GM19351 (cell line): ENCODE measurements at regions not wholly inside any gene's neighbourhood (a gene's known extent, or its start where the extent isn't known, plus 50 kb on each side); places are given as distances from the start of the nearest gene placed in this dataset.
"Not testable (repeated sequence)": the region's sequence is repeated elsewhere in the genome, so short reads cannot be mapped to it uniquely, and the experiment has no call there.

Source experiments
- ATAC-seq: cut with Tn5 transposase; IDR thresholded peaks from one replicate; pipeline ENCODE4 v1.9.1; 2021; ENCODE audit warnings: mild to moderate bottlenecking, moderate library complexity; ENCODE audit not compliant: unreplicated experiment

GRCh38 chr10:36574207-36574606 is 551.2 kb upstream of the ANKRD30A start:
- no peak for ATAC-seq

GRCh38 chr10:36573246-36573645 is 552.2 kb upstream of the ANKRD30A start:
- ATAC-seq, result no peak

GRCh38 chr10:36564433-36564832 is 561.0 kb upstream of the ANKRD30A start:
- ATAC-seq, result no peak

- ATAC-seq, result no peak
These were observed 565.7 kb upstream of the ANKRD30A start for GRCh38 chr10:36559412-36560400.

GRCh38 chr10:36556468-36556867 is 568.9 kb upstream of the ANKRD30A start:
- ATAC-seq, result no peak

GRCh38 chr10:36555036-36555435 is 570.4 kb upstream of the ANKRD30A start:
- no peak for ATAC-seq

- no peak for ATAC-seq
These were observed 577.4 kb upstream of the ANKRD30A start for GRCh38 chr10:36547965-36548364.

GRCh38 chr10:36542493-36542892 is 582.9 kb upstream of the ANKRD30A start:
- no peak for ATAC-seq

- ATAC-seq, result no peak
These were observed 584.8 kb upstream of the ANKRD30A start for GRCh38 chr10:36540611-36541010.

GRCh38 chr10:36538953-36539586 is 586.3 kb upstream of the ANKRD30A start:
- no peak for ATAC-seq

- peak; percentile 94 for ATAC-seq
These were observed 590.9 kb upstream of the ANKRD30A start for GRCh38 chr10:36534471-36535002.

GRCh38 chr10:36533861-36534260 is 591.5 kb upstream of the ANKRD30A start:
- ATAC-seq, result no peak

- no peak for ATAC-seq
These were observed 592.1 kb upstream of the ANKRD30A start for GRCh38 chr10:36533316-36533715.

GRCh38 chr10:36531621-36532020 is 593.8 kb upstream of the ANKRD30A start:
- no peak for ATAC-seq

GRCh38 chr10:36526033-36526432 is 599.4 kb upstream of the ANKRD30A start:
- ATAC-seq, result no peak

GRCh38 chr10:36524126-36524525 is 601.3 kb upstream of the ANKRD30A start:
- not testable (repeated sequence) for ATAC-seq

GRCh38 chr10:36519909-36520308 is 605.5 kb upstream of the ANKRD30A start:
- ATAC-seq, result no peak

GRCh38 chr10:36516281-36516680 is 609.1 kb upstream of the ANKRD30A start:
- ATAC-seq, result no peak

- no peak for ATAC-seq
These were observed 610.1 kb upstream of the ANKRD30A start for GRCh38 chr10:36515319-36515718.

- no peak for ATAC-seq
These were observed 617.7 kb upstream of the ANKRD30A start for GRCh38 chr10:36507715-36508114.

- ATAC-seq, result no peak
These were observed 618.5 kb upstream of the ANKRD30A start for GRCh38 chr10:36506697-36507496.
